ENCODE measurements at regions not wholly inside any gene's neighbourhood (a gene's known extent, or its start where the extent isn't known, plus 50 kb on each side); places are given as distances from the start of the nearest gene placed in this dataset.
A peak's percentile ranks its signal among the peaks of the same experiment; 100 is the strongest.

GRCh38 chr16:87186446-87186845 lies 130.7 kb downstream of the C16orf95 start:
- no peak overlapping the region for H3K27ac Mint-ChIP-seq
- ATAC-seq: no peak
- peaks cover 0 to 6% of the 10 kb centered on the region in 2 donors for H3K9me3 Mint-ChIP-seq
- Histone ChIP-seq H3K27me3 (ENCODE audit: control insufficient read depth, insufficient read depth, low read length) (no peaks in the 10 kb centered on the region), H3K4me1 (ENCODE audit: control insufficient read depth, insufficient read depth, low read length) (no peaks in the 10 kb centered on the region), H3K9me3 (ENCODE audit: control insufficient read depth, insufficient read depth, low read length) (no peaks in the 10 kb centered on the region), H3K27ac (ENCODE audit: low read length) (no peak overlapping the region), H3K4me3 (ENCODE audit: low read length) (no peak overlapping the region), H3K36me3 (ENCODE audit: control insufficient read depth, insufficient read depth, low read length) (no peaks in the 10 kb centered on the region)
- H3K36me3 Mint-ChIP-seq: no peaks in the 10 kb centered on the region
- peaks cover 0 to 4% of the 10 kb centered on the region in 2 donors for H3K4me1 Mint-ChIP-seq
- WGBS (ENCODE audit: insufficient coverage): 93% methylated on average over 17 of the region's 17 CpGs
- intact Hi-C loops (cut with micrococcal nuclease): no loop called here
- no peak for DNase-seq
- TF ChIP-seq CTCF (IDR thresholded peaks at IDR 0.05): no peak
- H3K4me3 Mint-ChIP-seq: no peak overlapping the region
- peaks cover 0 to 3% of the 10 kb centered on the region in 2 donors for H3K27me3 Mint-ChIP-seq (ENCODE audit: low read depth in 2 of 2)

GRCh38 chr16:87186876-87187533 lies 130.2 kb downstream of the C16orf95 start:
- peak in 1 of 3 donors; percentile 31 for ATAC-seq
- no peak overlapping the region for H3K4me3 ChIP-seq (ENCODE audit: low read length)
- peak overlapping the region in 1 of 2 donors; percentile 2 for H3K27ac Mint-ChIP-seq
- DNase-seq: no peak
- no peak overlapping the region for H3K27ac ChIP-seq (ENCODE audit: low read length)
- WGBS (ENCODE audit: insufficient coverage): 80% methylated on average over 11 of the region's 11 CpGs
- H3K27me3 ChIP-seq (ENCODE audit: control insufficient read depth, insufficient read depth, low read length): no peaks in the 10 kb centered on the region
- H3K9me3 Mint-ChIP-seq: peaks cover 0 to 6% of the 10 kb centered on the region in 2 donors
- H3K4me1 Mint-ChIP-seq: peaks cover 0 to 4% of the 10 kb centered on the region in 2 donors
- H3K4me3 Mint-ChIP-seq: no peak overlapping the region
- H3K36me3 ChIP-seq (ENCODE audit: control insufficient read depth, insufficient read depth, low read length): no peaks in the 10 kb centered on the region
- no peaks in the 10 kb centered on the region for H3K9me3 ChIP-seq (ENCODE audit: control insufficient read depth, insufficient read depth, low read length)
- TF ChIP-seq CTCF (IDR thresholded peaks at IDR 0.05): no peak
- H3K4me1 ChIP-seq (ENCODE audit: control insufficient read depth, insufficient read depth, low read length): no peaks in the 10 kb centered on the region
- peaks cover 0 to 3% of the 10 kb centered on the region in 2 donors for H3K27me3 Mint-ChIP-seq (ENCODE audit: low read depth in 2 of 2)
- intact Hi-C loops (cut with micrococcal nuclease): no loop called here
- no peaks in the 10 kb centered on the region for H3K36me3 Mint-ChIP-seq

GRCh38 chr16:87188104-87188503 lies 129.1 kb downstream of the C16orf95 start:
- peaks cover 0 to 4% of the 10 kb centered on the region in 2 donors for H3K4me1 Mint-ChIP-seq

More at GRCh38 chr16:87188104-87188503, 129.1 kb downstream of the C16orf95 start:
- DNase-seq: no peak
- intact Hi-C loops (cut with micrococcal nuclease): no loop called here
- WGBS (ENCODE audit: insufficient coverage): 97% methylated on average over 7 of the region's 8 CpGs
- Histone ChIP-seq H3K27me3 (ENCODE audit: control insufficient read depth, insufficient read depth, low read length) (no peaks in the 10 kb centered on the region), H3K4me3 (ENCODE audit: low read length) (no peak overlapping the region), H3K36me3 (ENCODE audit: control insufficient read depth, insufficient read depth, low read length) (no peaks in the 10 kb centered on the region), H3K27ac (ENCODE audit: low read length) (no peak overlapping the region), H3K4me1 (ENCODE audit: control insufficient read depth, insufficient read depth, low read length) (no peaks in the 10 kb centered on the region), H3K9me3 (ENCODE audit: control insufficient read depth, insufficient read depth, low read length) (no peaks in the 10 kb centered on the region)
- no peak for TF ChIP-seq CTCF (IDR thresholded peaks at IDR 0.05)
- no peak for ATAC-seq
- peaks cover 0 to 6% of the 10 kb centered on the region in 2 donors for H3K9me3 Mint-ChIP-seq
- H3K4me3 Mint-ChIP-seq: no peak overlapping the region
- no peaks in the 10 kb centered on the region for H3K36me3 Mint-ChIP-seq
- peaks cover 0 to 3% of the 10 kb centered on the region in 2 donors for H3K27me3 Mint-ChIP-seq (ENCODE audit: low read depth in 2 of 2)
- no peak overlapping the region for H3K27ac Mint-ChIP-seq

Data from natural killer cell (primary cell).